HG02623 (cell line): ENCODE measurements at regions not wholly inside any gene's neighbourhood (a gene's known extent, or its start where the extent isn't known, plus 50 kb on each side); places are given as distances from the start of the nearest gene placed in this dataset.
"Not testable (repeated sequence)": the region's sequence is repeated elsewhere in the genome, so short reads cannot be mapped to it uniquely, and the experiment has no call there.

Experiments used
- ATAC-seq: cut with Tn5 transposase; IDR thresholded peaks from one replicate; pipeline ENCODE4 v1.9.1; 2021; ENCODE audit warnings: moderate library complexity; ENCODE audit not compliant: unreplicated experiment

DNA sequence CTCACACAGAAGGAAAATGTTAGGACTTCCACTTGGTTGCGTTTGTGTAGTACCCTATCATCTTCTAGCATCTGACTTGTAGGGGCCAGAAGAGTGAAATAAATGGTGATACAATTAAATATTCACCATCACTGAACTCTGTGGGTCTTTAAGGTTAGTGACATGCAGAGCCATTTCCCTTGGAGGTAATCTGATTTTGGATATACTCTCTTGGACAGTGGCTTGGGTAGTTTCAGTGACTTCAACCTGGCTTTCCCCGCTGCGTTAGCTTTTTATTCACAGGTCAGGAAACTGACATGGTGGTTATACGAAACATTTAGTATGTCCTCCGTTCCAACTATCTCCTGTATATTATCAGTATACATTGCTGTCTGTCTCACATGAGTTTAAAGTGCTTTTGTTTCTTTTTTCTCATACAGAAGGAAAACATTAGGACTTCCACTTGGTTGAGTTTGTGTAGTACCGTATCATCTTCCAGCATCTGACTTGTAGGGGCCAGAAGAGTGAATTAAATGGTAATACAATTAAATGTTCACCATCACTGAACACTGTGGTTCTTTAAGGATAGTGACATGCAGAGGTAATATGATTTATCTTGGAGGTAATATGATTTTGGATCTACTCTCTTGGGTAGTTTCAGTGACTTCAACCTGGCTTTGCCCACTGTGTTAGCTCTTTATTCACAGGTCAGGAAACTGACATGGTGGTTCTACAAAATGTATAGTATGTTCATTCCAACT lies 883.6 kb downstream of the TAF11L14 start:
- ATAC-seq: no peak

- ATAC-seq: no peak
These were observed 889.1 kb downstream of the TAF11L14 start for GRCh38 chr5:18523380-18523779.

- ATAC-seq: no peak
These were observed 892.6 kb downstream of the TAF11L14 start for GRCh38 chr5:18526792-18527405.

- no peak for ATAC-seq
These were observed 898.9 kb downstream of the TAF11L14 start for GRCh38 chr5:18533137-18533536.

DNA sequence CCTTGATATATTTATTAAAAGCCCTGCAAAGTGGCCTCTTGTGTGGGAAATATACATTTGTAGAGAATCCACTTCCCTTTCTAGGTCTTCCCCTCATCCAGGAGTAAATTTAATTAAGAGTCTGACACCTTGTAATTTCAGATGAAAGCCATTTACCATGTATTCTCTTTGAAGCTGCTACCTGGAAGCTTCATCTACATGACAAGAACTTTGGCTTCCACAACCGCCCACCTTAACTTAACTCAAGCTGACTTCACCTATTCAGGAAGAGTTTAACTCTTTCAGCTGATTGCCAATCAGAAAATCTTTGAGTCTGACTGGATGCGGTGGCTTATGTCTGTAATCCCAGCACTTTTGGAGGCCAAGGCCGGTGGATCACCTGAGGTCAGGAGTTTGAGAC lies 899.9 kb downstream of the TAF11L14 start:
- no peak for ATAC-seq

- not testable (repeated sequence) for ATAC-seq
These were observed 901.5 kb downstream of the TAF11L14 start for GRCh38 chr5:18535753-18536152.

DNA sequence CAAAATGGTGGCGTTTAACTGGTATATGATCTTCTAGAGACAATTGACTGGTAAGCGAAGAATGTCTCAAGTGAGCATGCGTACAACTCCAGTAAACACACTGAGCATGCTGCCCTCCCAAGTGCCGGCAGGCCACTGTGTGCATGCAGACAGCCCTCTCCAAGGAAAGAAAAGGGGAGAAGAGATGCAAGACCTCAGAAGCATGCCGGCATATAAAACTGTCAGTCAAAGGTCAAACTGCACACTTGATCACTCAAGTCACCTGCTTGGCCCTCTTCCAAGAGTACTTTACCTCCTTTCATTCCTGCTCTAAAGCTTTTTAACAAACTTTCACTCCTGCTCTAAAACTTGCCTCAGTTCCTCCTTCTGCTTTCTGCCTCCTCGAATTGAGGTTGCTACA lies 910.2 kb downstream of the TAF11L14 start:
- ATAC-seq: no peak

DNA sequence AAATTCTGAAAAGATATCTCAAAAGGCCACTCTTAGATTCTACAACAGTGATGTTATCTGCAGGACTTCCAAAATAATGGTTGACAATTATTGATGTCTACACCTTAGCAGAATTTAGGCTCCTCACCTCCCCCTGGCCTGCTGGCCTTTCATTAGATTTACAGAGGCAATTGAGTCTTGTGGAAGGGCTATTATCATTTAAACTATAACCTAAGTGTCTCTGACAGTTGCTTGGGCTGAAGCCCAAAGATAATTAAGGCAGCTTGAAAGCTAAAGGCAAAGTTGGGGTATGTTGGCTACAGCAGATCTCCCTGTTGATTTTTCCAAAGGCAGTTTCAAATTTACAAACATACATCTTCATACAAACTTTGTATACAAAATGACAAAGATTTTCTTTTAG lies 912.3 kb downstream of the TAF11L14 start:
- ATAC-seq: no peak

- no peak for ATAC-seq
These were observed 917.5 kb downstream of the TAF11L14 start for GRCh38 chr5:18551716-18552115.

- no peak for ATAC-seq
These were observed 919.0 kb downstream of the TAF11L14 start for GRCh38 chr5:18553269-18553668.

DNA sequence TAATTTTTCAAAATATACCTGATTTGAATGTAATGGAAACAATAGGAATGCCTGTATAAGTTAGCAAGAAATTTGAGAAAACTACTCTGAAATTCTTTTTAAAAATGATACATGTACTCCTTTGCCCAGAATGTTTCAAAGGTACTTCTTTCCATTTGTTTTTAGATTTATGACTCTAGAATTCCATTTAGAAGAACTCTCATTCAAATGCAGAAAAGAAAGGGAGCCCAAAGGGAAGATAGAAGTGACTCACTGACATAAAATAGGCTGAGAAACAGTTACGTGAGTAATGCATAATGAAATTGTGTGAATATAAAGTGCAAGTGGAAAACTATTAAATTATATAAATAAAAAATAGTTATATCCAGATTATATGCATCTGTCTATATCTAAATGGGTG lies 926.3 kb downstream of the TAF11L14 start:
- no peak for ATAC-seq

GRCh38 chr5:18563853-18564252 lies 929.6 kb downstream of the TAF11L14 start:
- ATAC-seq: no peak

DNA sequence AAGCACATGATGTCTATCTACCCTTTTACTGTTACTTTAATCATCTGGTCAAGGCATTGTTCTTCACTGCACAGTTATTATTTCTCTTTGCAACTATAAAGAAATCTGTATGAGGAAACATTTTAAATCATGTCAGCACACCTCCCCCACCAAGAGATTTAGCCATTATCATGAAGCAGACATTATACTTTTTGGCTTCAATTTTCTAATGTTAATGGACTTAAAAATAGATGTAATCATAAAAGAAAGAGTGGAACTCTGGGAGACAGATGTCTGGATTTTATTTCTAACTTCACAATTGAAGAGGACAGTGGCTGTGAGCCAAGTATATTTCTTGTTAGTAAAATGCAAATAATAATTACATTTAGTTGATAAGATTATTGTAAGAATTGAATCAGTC lies 932.4 kb downstream of the TAF11L14 start:
- no peak for ATAC-seq

DNA sequence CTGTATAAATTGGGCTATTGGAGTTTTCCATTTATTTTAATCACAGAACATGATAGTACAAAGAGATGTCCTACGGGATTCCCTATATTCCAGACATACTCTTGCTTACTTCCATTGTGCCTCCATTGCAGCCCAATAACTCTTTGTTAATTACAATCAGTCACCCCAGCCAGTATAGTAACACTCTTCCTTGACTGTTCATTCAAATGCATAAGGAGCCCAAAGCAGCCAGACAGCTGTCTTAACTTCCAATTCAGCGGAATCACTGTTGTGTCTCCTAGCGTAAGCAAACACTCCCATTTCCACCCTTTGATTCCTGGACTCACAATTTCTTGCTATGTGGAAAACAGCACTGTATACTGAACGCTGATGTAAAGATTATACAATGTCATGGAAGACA lies 942.3 kb downstream of the TAF11L14 start:
- no peak for ATAC-seq

- no peak for ATAC-seq
These were observed 966.9 kb downstream of the TAF11L14 start for GRCh38 chr5:18601185-18601584.

DNA sequence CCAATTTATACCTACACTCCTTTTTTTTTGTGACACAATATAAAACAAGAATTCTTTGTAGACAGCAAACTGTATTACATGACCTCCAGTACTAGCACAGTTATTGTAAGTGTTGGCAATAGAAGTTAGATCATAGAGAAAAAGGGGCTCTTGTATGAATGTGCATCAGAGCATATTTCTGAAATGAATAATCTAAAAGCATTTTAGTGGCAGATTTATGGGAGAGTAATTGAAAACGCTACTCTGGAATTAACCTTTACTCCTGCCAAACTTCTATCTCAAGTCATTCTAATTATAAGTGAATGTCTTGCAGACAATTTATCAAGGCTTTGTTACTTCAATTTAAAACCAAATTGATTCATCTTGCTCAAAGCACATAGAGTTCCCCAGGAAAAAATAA lies 968.1 kb downstream of the TAF11L14 start:
- no peak for ATAC-seq

DNA sequence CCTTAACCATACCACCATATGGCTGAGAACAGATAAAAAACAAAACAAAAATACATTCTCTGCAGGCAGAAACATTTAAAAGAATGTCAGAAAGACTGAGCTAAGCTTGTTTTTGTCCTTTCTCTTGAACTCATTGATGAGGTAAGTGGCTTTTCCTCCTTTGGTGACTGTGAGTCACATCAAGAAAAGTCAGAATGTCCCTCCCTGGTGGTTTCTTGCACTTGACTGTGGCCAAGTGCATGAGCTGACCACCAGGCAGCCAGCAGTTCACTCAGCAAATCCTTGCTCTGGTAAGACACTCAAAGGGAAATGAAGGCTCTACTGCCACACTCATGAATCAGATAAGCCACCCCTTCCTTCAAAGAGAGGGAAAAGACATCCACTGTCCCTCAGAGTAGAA lies 970.9 kb downstream of the TAF11L14 start:
- ATAC-seq: no peak

DNA sequence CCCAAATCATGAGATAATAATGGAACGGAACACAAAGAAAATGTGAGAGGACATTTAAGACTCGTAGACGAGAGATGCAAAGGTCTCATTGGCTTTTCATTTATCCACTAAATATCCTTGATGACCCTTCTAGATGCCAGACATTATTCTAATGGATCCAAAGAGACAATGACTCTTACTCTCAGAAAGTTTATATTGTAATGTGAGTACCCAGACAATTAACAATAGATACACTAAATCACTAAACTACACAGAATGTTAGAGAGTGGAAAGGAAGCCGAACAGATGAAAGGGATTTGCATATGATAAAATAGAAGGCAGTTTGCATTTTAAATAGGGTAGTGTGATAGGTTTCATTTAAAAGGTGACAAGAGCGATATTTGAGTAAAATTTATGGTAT lies 973.3 kb downstream of the TAF11L14 start:
- no peak for ATAC-seq

DNA sequence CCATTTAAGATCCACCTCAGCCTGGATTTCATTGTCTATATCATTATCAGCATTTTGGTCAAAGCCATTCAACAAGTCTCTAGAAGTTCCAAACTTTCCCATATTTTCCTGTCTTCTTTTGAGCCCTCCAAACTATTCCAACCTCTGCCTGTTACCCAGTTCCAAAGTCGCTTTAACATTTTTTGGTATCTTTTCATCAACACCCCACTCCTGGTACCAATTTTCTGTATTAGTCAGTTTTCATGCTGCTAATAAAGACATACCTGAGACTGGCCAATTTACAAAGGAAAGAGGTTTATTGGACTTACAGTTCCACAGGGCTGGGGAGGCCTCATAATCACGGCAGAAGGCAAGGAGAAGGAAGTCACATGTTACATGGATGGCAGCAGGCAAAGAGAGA lies 982.9 kb downstream of the TAF11L14 start:
- ATAC-seq: not testable (repeated sequence)

- ATAC-seq: no peak
These were observed 996.3 kb downstream of the TAF11L14 start for GRCh38 chr5:18630458-18631045.

DNA sequence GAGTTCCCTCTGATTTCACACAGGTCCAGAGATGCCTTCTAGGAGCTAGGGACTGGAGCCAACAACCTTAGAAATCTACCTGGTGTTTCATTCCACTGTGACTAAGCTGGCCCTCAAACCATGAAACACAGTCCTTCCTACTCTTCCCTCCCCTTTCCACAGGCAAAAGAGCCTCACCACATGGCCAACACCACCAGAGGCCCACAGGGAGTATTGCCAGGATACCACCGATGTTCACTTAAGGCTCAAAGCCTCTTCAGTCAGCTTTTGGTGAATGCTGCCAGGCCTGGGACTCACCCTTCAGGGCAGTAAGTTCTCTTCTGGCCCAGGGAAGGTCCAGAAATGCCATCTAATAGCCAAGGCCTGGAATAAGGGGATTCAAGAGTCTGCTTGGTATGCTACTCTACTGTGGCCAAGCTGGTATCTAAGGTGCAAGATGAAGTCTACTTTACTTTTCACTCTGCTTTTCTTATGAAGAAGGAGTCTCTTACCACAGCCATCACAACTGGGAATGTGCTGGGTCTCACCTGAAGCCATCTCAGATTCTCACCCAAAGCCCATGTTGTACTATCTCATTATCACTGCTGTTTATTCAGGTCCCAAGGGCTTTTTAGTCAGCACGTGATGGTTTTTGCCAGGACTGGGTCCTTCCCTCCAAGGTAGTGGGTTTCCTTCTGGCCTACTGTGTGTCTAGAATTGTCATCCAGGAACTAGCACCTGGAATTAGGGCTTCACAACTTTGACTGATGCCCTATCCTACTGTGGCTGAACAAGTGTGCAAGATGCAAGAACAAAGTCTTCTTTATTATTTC lies 1018.4 kb downstream of the TAF11L14 start:
- ATAC-seq: no peak
